CD14-positive monocyte (primary cell): ENCODE measurements at regions not wholly inside any gene's neighbourhood (a gene's known extent, or its start where the extent isn't known, plus 50 kb on each side); places are given as distances from the start of the nearest gene placed in this dataset.
"Not testable (repeated sequence)": the region's sequence is repeated elsewhere in the genome, so short reads cannot be mapped to it uniquely, and the experiment has no call there.

Experiments
- DNase-seq, 3 donors: peaks; one replicate each; pipeline ENCODE4 v3.0.0-alpha.2; 2011 to 2022
- H2AFZ ChIP-seq: 2 replicates; pipeline ENCODE4 v1.6.0; 2012; ENCODE audit warnings: mild to moderate bottlenecking, low read depth, low read length, inconsistent platforms; ENCODE audit not compliant: insufficient read depth, poor library complexity, severe bottlenecking
- H3K27ac ChIP-seq, 2 donors: 1 replicate in 1 of 2; 2 replicates in 1 of 2; pipeline ENCODE4 v1.5.1; 2012 to 2013; ENCODE audit warnings: low read length in 2 of 2, control low read depth in 1 of 2, inconsistent platforms in 1 of 2, low read depth in 1 of 2, mild to moderate bottlenecking in 1 of 2
- H3K27me3 ChIP-seq, 2 donors: one replicate each; pipeline versions ENCODE4 v1.6.0 to v1.6.1; 2011 to 2013; ENCODE audit warnings: low read length in 2 of 2; ENCODE audit not compliant: control insufficient read depth in 2 of 2, insufficient read depth in 2 of 2
- H3K36me3 ChIP-seq, 2 donors: replicated peaks in 1 of 2; 1 replicate in 1 of 2; 2 replicates in 1 of 2; pipeline versions ENCODE4 v1.5.1 to v1.6.1; 2012 to 2013; ENCODE audit warnings: low read length in 2 of 2, control low read depth in 1 of 2, inconsistent platforms in 1 of 2, mild to moderate bottlenecking in 1 of 2; ENCODE audit not compliant: insufficient read depth in 2 of 2, control insufficient read depth in 1 of 2
- H3K4me1 ChIP-seq, 2 donors: 1 replicate in 1 of 2; 2 replicates in 1 of 2; pipeline versions ENCODE4 v1.5.1 to v1.6.1; 2012 to 2013; ENCODE audit warnings: low read length in 2 of 2, control low read depth in 1 of 2, inconsistent platforms in 1 of 2, mild to moderate bottlenecking in 1 of 2, moderate library complexity in 1 of 2; ENCODE audit not compliant: insufficient read depth in 2 of 2, control insufficient read depth in 1 of 2
- H3K4me2 ChIP-seq: replicated peaks from 2 replicates; pipeline ENCODE3; 2012; ENCODE audit warnings: low read length, moderate library complexity, mild to moderate bottlenecking; ENCODE audit not compliant: poor library complexity, severe bottlenecking; ENCODE audit errors: extremely low read depth
- H3K4me3 ChIP-seq, 3 experiments: fragments of 200-600 bp in 1 of 3; sonication (generic) in 1 of 3; replicated peaks in 1 of 3; 1 replicate in 2 of 3; 2 replicates in 1 of 3; pipeline ENCODE4 v1.5.1; 2011 to 2013; ENCODE audit warnings: low read length in 3 of 3, mild to moderate bottlenecking in 3 of 3, control low read depth in 2 of 3, low read depth in 2 of 3, inconsistent platforms in 1 of 3, moderate library complexity in 1 of 3
- H3K79me2 ChIP-seq: 2 replicates; pipeline ENCODE4 v1.6.0; 2012; ENCODE audit warnings: mild to moderate bottlenecking, control low read depth, inconsistent platforms, low read length, moderate library complexity; ENCODE audit not compliant: insufficient read depth
- H3K9ac ChIP-seq: 2 replicates; pipeline ENCODE4 v1.6.0; 2017; ENCODE audit warnings: low read length, mild to moderate bottlenecking; ENCODE audit not compliant: insufficient read depth, poor library complexity, severe bottlenecking
- H3K9me3 ChIP-seq, 2 donors: replicated peaks in 1 of 2; 1 replicate in 1 of 2; 2 replicates in 1 of 2; pipeline versions ENCODE4 v1.5.1 to v1.6.1; 2012 to 2013; ENCODE audit warnings: low read length in 2 of 2, control low read depth in 1 of 2; ENCODE audit not compliant: control insufficient read depth in 1 of 2, insufficient read depth in 1 of 2
- H4K20me1 ChIP-seq: 2 replicates; pipeline ENCODE4 v1.6.0; 2012; ENCODE audit warnings: mild to moderate bottlenecking, low read length, control low read depth, moderate library complexity; ENCODE audit not compliant: insufficient read depth
- H3K27ac Mint-ChIP-seq, 7 donors: one replicate each; pipeline ENCODE4 v1.8.0; 2020; ENCODE audit warnings: mild to moderate bottlenecking in 7 of 7, mixed read lengths in 7 of 7, moderate library complexity in 6 of 7, inconsistent platforms in 2 of 7
- H3K27me3 Mint-ChIP-seq, 3 donors: one replicate each; pipeline ENCODE4 v1.8.0; 2021 to 2022; ENCODE audit warnings: low read depth in 3 of 3, mild to moderate bottlenecking in 3 of 3, mixed read lengths in 3 of 3, moderate library complexity in 3 of 3, inconsistent platforms in 1 of 3
- H3K36me3 Mint-ChIP-seq, 2 donors: one replicate each; pipeline ENCODE4 v1.8.0; 2020; ENCODE audit warnings: mixed read lengths in 2 of 2, inconsistent platforms in 1 of 2, mild to moderate bottlenecking in 1 of 2
- H3K4me1 Mint-ChIP-seq: one replicate; pipeline ENCODE4 v1.8.0; 2020; ENCODE audit warnings: mild to moderate bottlenecking, mixed read lengths
- H3K4me3 Mint-ChIP-seq, 2 donors: one replicate each; pipeline ENCODE4 v1.8.0; 2020; ENCODE audit warnings: mild to moderate bottlenecking in 2 of 2, mixed read lengths in 2 of 2, moderate library complexity in 1 of 2
- H3K9me3 Mint-ChIP-seq, 7 donors: one replicate each; pipeline ENCODE4 v1.8.0; 2020 to 2022; ENCODE audit warnings: mixed read lengths in 7 of 7, mild to moderate bottlenecking in 6 of 7, moderate library complexity in 6 of 7, inconsistent platforms in 2 of 7
- WGBS: methylation state at CpG from one replicate; pipeline ENCODE4 v1.1.5; 2013; ENCODE audit warnings: missing lambda C conversion rate; ENCODE audit not compliant: insufficient coverage; 5-methylcytosine and 5-hydroxymethylcytosine counted together
- intact Hi-C, 2 donors: fragments of 100-400 bp; cut with micrococcal nuclease; formaldehyde crosslinking; loops; one replicate each; pipeline versions ENCODE4 v1.15.0 to v1.15.1; 2023
- TF ChIP-seq, protein P1 (sequence below): fragments of 200-600 bp; IDR thresholded peaks from one replicate; pipeline ENCODE4 v1.8.0; 2022; ENCODE audit warnings: antibody characterized with exemption, mild to moderate bottlenecking

- Mint-ChIP-seq H3K9me3 (peaks cover 0 to 8% (median 3%) of the 10 kb centered on the region in 7 donors), H3K27ac (no peak overlapping the region), H3K4me3 (no peak overlapping the region), H3K4me1 (peaks cover 5% of the 10 kb centered on the region), H3K36me3 (no peaks in the 10 kb centered on the region), H3K27me3 (peaks cover 5 to 21% (median 15%) of the 10 kb centered on the region in 3 donors)
- Histone ChIP-seq H3K4me3 (no peak overlapping the region), H2AFZ (no peak overlapping the region), H3K4me2 (no peak overlapping the region), H3K9me3 (no peaks in the 10 kb centered on the region), H4K20me1 (no peaks in the 10 kb centered on the region), H3K9ac (no peak overlapping the region), H3K27me3 (peaks cover 0 to 14% of the 10 kb centered on the region in 2 donors), H3K27ac (no peak overlapping the region), H3K36me3 (no peaks in the 10 kb centered on the region), H3K79me2 (no peaks in the 10 kb centered on the region), H3K4me1 (peaks cover 4 to 5% of the 10 kb centered on the region in 2 donors)
- intact Hi-C loops = no loop called here
- TF ChIP-seq, protein P1, sequence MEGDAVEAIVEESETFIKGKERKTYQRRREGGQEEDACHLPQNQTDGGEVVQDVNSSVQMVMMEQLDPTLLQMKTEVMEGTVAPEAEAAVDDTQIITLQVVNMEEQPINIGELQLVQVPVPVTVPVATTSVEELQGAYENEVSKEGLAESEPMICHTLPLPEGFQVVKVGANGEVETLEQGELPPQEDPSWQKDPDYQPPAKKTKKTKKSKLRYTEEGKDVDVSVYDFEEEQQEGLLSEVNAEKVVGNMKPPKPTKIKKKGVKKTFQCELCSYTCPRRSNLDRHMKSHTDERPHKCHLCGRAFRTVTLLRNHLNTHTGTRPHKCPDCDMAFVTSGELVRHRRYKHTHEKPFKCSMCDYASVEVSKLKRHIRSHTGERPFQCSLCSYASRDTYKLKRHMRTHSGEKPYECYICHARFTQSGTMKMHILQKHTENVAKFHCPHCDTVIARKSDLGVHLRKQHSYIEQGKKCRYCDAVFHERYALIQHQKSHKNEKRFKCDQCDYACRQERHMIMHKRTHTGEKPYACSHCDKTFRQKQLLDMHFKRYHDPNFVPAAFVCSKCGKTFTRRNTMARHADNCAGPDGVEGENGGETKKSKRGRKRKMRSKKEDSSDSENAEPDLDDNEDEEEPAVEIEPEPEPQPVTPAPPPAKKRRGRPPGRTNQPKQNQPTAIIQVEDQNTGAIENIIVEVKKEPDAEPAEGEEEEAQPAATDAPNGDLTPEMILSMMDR = no peak
- 93% methylated on average over 8 of the region's 8 CpGs for WGBS
- no peak for DNase-seq
These were observed 207.6 kb upstream of the CDKN2B start for GRCh38 chr9:22216730-22217172.

DNA sequence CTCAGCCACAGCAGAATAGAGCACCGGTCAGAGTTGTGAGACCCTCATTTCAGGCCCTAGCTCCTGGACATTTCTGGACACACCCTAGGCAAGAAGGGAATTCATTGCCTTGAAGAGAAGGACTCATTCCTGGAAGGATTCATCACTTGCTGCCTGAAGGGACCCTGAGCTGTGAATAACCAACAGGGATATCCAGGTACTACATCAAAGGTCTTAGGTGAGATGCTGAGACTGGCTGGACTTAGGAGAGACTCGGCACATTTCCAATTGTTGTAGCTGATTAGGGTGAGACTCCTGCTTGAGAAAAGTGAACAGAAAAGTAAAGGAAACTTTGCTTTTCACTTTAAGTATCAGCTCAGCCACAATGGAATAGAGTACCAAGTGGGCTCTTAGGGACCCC, 208.1 kb upstream of the CDKN2B start:
- Mint-ChIP-seq H3K27me3 (peaks cover 5 to 21% (median 15%) of the 10 kb centered on the region in 3 donors), H3K36me3 (no peaks in the 10 kb centered on the region), H3K9me3 (peaks cover 0 to 8% (median 4%) of the 10 kb centered on the region in 7 donors), H3K4me1 (peaks cover under 1% of the 10 kb centered on the region), H3K4me3 (no peak overlapping the region), H3K27ac (no peak overlapping the region)
- no peak for DNase-seq
- no peak overlapping the region for H3K9ac ChIP-seq
- intact Hi-C loops = no loop called here
- peaks cover 0 to 14% of the 10 kb centered on the region in 2 donors for H3K27me3 ChIP-seq
- TF ChIP-seq, protein P1 = no peak
- no peaks in the 10 kb centered on the region for H3K79me2 ChIP-seq
- H3K27ac ChIP-seq = no peak overlapping the region
- H3K4me1 ChIP-seq = no peaks in the 10 kb centered on the region
- H3K4me3 ChIP-seq = no peak overlapping the region
- no peaks in the 10 kb centered on the region for H3K36me3 ChIP-seq
- no peak overlapping the region for H2AFZ ChIP-seq
- 90% methylated on average over 2 of the region's 2 CpGs for WGBS
- H4K20me1 ChIP-seq = no peaks in the 10 kb centered on the region
- no peaks in the 10 kb centered on the region for H3K9me3 ChIP-seq
- H3K4me2 ChIP-seq = no peak overlapping the region

- H3K4me3 Mint-ChIP-seq, H3K9me3 ChIP-seq, H3K4me2 ChIP-seq, H3K36me3 Mint-ChIP-seq, H3K27me3 ChIP-seq, H2AFZ ChIP-seq, H3K4me3 ChIP-seq, H3K36me3 ChIP-seq, H3K4me1 Mint-ChIP-seq, H3K79me2 ChIP-seq, H3K27ac ChIP-seq, H3K27ac Mint-ChIP-seq, intact Hi-C loops, H3K27me3 Mint-ChIP-seq, H4K20me1 ChIP-seq, H3K4me1 ChIP-seq, H3K9ac ChIP-seq, DNase-seq: not testable (repeated sequence)
- WGBS = 100% methylated on average over 1 of the region's 9 CpGs
- peaks cover 17 to 29% (median 23%) of the 10 kb centered on the region in 7 donors for H3K9me3 Mint-ChIP-seq
These were observed 216.8 kb upstream of the CDKN2B start for GRCh38 chr9:22225856-22226255.
